ENCODE measurements at regions not wholly inside any gene's neighbourhood (a gene's known extent, or its start where the extent isn't known, plus 50 kb on each side); places are given as distances from the start of the nearest gene placed in this dataset.

DNA sequence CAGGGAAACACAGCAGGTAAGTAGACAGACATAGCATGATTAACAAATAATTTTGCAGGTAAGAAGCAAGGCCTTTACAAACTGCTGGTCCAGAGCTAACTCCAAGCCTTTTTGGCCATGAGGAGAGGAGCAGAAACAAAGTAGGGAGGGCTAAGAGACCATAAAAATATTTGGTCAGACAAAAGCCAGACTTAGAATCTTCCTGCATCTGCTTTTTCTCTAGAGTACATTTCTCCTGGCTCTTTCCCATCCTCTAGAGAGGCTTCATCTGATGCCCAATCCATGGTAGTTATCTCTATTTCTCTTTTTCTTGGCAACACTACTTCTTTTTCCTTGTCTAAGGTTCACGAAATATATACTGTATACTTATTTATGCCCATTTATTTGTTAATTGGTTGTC, 577.1 kb downstream of the PIK3C3 start:
- Histone ChIP-seq H3K9me1 (replicated peaks; ENCODE audit: control insufficient read depth, extremely low read depth, insufficient read depth, low read length) (no peaks in the 10 kb centered on the region), H3K4me1 (ENCODE audit: control insufficient read depth, extremely low read depth, insufficient read depth, low read length) (no peaks in the 10 kb centered on the region), H3K79me2 (ENCODE audit: control insufficient read depth, insufficient read depth, low read length) (no peaks in the 10 kb centered on the region), H3K4me2 (ENCODE audit: insufficient read depth, low read length) (no peak overlapping the region), H3K4me3 (replicated peaks in 1 of 3; ENCODE audit: insufficient read depth in 1 of 3, low read depth in 1 of 3, low read length in 3 of 3) (no peak overlapping the region), H3K9me3 (replicated peaks; ENCODE audit: control insufficient read depth, insufficient read depth, low read length) (no peaks in the 10 kb centered on the region), H3K9ac (replicated peaks; ENCODE audit: extremely low read depth, insufficient read depth, low read length) (no peak overlapping the region), H4K20me1 (replicated peaks; ENCODE audit: control insufficient read depth, extremely low read depth, insufficient read depth, low read length) (no peaks in the 10 kb centered on the region), H3K27me3 (ENCODE audit: control insufficient read depth in 2 of 2, insufficient read depth in 2 of 2, low read length in 2 of 2) (no peaks in the 10 kb centered on the region), H3K27ac (ENCODE audit: insufficient read depth, low read depth, low read length) (no peak overlapping the region), H3K36me3 (ENCODE audit: control insufficient read depth in 2 of 2, extremely low read depth in 1 of 2, insufficient read depth in 2 of 2, low read length in 2 of 2) (no peaks in the 10 kb centered on the region), H2AFZ (ENCODE audit: low read depth, low read length) (no peak overlapping the region)
- no peak for FAIRE-seq
- dilution Hi-C loops (cut with MboI; ENCODE audit: extremely low pct_ligation_motif_present, low sequenced_read_pairs) = no loop called here
- CTCF ChIA-PET = no interaction called here
- intact Hi-C loops (cut with micrococcal nuclease) = no loop called here
- POLR2A ChIA-PET = no interaction called here
- TF ChIP-seq MYC (IDR thresholded peaks at IDR 0.05; ENCODE audit: low read depth, low read length) (no peak), FOS (IDR thresholded peaks at IDR 0.05; ENCODE audit: borderline replicate concordance, insufficient read depth, low read length) (no peak), JUN (IDR thresholded peaks at IDR 0.05; ENCODE audit: borderline replicate concordance, insufficient read depth, insufficient read length, low read depth) (no peak), GATA2 (IDR thresholded peaks at IDR 0.05; ENCODE audit: insufficient read depth, insufficient read length, low read depth, low read length) (no peak), POLR2AphosphoS5 (IDR thresholded peaks at IDR 0.05; ENCODE audit: insufficient read depth, low read depth, low read length) (no peak), EZH2 (IDR thresholded peaks at IDR 0.05; ENCODE audit: borderline replicate concordance, low read depth, low read length, severe bottlenecking) (no peak), POLR2A (IDR thresholded peaks at IDR 0.05; ENCODE audit: low read depth, low read length) (no peak)
- TF ChIP-seq, protein P1, sequence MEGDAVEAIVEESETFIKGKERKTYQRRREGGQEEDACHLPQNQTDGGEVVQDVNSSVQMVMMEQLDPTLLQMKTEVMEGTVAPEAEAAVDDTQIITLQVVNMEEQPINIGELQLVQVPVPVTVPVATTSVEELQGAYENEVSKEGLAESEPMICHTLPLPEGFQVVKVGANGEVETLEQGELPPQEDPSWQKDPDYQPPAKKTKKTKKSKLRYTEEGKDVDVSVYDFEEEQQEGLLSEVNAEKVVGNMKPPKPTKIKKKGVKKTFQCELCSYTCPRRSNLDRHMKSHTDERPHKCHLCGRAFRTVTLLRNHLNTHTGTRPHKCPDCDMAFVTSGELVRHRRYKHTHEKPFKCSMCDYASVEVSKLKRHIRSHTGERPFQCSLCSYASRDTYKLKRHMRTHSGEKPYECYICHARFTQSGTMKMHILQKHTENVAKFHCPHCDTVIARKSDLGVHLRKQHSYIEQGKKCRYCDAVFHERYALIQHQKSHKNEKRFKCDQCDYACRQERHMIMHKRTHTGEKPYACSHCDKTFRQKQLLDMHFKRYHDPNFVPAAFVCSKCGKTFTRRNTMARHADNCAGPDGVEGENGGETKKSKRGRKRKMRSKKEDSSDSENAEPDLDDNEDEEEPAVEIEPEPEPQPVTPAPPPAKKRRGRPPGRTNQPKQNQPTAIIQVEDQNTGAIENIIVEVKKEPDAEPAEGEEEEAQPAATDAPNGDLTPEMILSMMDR (IDR thresholded peaks at IDR 0.05; ENCODE audit: extremely low read depth in 1 of 2, insufficient read depth in 1 of 2, low read depth in 1 of 2, low read length in 2 of 2) = no peak
- TF ChIP-seq, protein P2, sequence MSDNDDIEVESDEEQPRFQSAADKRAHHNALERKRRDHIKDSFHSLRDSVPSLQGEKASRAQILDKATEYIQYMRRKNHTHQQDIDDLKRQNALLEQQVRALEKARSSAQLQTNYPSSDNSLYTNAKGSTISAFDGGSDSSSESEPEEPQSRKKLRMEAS (IDR thresholded peaks at IDR 0.05; ENCODE audit: insufficient read depth, insufficient read length) = no peak
- BruUV-seq (replicated peaks) = no TSS peak
- no peak for DNase-seq (ENCODE audit: low read depth, low spot score)

Measured in endothelial cell of umbilical vein (primary cell).